ENCODE measurements at regions not wholly inside any gene's neighbourhood (a gene's known extent, or its start where the extent isn't known, plus 50 kb on each side); places are given as distances from the start of the nearest gene placed in this dataset.

DNA sequence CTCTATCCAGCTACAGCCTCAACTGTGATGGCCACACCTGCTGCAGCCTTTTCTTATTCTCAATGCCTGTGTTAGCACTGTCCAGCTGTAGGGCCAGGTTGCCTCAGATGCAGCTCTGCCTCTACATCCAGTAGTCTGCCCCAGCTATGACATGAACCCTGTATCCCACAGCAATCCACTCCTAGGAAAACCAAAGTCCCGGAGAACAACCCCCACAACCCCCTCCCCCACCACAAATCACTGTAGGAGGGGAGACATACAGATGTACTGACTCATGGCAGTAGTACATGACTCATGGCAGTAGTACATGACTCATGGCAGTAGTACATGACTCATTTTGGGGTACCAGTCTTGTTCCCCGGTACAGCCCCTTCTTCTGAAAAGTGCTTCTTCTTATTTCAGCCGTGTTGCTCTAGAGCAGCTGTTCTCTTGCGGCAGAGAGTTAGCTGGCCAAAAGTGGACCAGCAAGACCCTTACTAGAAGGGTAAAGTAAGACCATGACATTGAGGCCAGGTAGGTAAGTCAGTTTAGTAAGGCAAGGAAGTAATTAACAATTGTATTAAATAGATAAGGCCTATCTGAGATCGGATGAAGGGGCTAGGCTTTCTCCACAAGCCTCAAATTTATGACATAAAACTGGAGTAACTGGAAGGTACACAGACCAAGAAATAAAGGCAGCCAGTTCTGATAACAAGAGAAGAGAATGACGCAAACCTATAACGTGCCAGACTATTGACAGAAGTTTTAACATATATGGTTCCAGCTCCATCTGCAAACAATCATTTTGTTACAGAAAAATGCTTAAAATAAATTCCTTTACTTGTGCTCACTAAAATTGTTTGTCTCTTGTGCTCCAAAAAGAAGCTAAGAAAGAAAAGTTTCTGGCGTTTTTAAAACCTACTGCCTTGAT lies 221.4 kb downstream of the TACR3 start:
- TF ChIP-seq, protein P1, sequence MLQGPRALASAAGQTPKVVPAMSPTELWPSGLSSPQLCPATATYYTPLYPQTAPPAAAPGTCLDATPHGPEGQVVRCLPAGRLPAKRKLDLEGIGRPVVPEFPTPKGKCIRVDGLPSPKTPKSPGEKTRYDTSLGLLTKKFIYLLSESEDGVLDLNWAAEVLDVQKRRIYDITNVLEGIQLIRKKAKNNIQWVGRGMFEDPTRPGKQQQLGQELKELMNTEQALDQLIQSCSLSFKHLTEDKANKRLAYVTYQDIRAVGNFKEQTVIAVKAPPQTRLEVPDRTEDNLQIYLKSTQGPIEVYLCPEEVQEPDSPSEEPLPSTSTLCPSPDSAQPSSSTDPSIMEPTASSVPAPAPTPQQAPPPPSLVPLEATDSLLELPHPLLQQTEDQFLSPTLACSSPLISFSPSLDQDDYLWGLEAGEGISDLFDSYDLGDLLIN (CRISPR knock-in tag; IDR thresholded peaks at IDR 0.05; ENCODE audit: borderline replicate concordance): no peak
- TF ChIP-seq ZNF839 (CRISPR knock-in tag; IDR thresholded peaks at IDR 0.05; ENCODE audit: borderline replicate concordance) (no peak), ZNF446 (CRISPR knock-in tag; IDR thresholded peaks at IDR 0.05) (no peak), KMT2A (CRISPR knock-in tag; IDR thresholded peaks at IDR 0.05) (no peak), ZNF570 (CRISPR knock-in tag; IDR thresholded peaks at IDR 0.05; ENCODE audit: borderline replicate concordance) (no peak), FLYWCH1 (CRISPR knock-in tag; IDR thresholded peaks at IDR 0.05) (no peak)
- no peak for DNase-seq (ENCODE audit: low spot score)
- H3K9me3 ChIP-seq (ENCODE audit: low read length): no peaks in the 10 kb centered on the region
- no peak overlapping the region for H3K27ac ChIP-seq (ENCODE audit: extremely low read length, insufficient read depth, low read length)
- intact Hi-C loops (cut with micrococcal nuclease; ENCODE audit: unreplicated experiment): loop anchor here (5.0 kb wide), 1 partner anchor 289 kb away; no protein-coding TSS in a partner anchor
- no peak for ATAC-seq
- in situ Hi-C loops (cut with HindIII; ENCODE audit: extremely low pct_ligation_motif_present, low pct_unique_long_range_greater_than_20kb): no loop called here
- H2AFZ ChIP-seq (ENCODE audit: low read length): no peak overlapping the region
- 29% methylated on average over 8 of the region's 8 CpGs for WGBS (ENCODE audit: low lambda C conversion rate)
- H3K4me2 ChIP-seq (ENCODE audit: low read depth, low read length): no peak overlapping the region
- H3K79me2 ChIP-seq (ENCODE audit: insufficient read depth, low read length): no peaks in the 10 kb centered on the region
- no peaks in the 10 kb centered on the region for H4K20me1 ChIP-seq (ENCODE audit: insufficient read depth, low read length)
- no peak overlapping the region for H3K4me3 ChIP-seq (replicated peaks in 1 of 3; ENCODE audit: insufficient read depth in 1 of 3, low read depth in 2 of 3, low read length in 3 of 3)
- ChIA-PET POLR2A (no interaction called here), CTCF (ENCODE audit: low intra/inter-chr PET ratio, low total read pairs) (no interaction called here)
- H3K36me3 ChIP-seq (replicated peaks in 1 of 2; ENCODE audit: control insufficient read depth in 1 of 2, insufficient read depth in 2 of 2, low read length in 2 of 2): no peaks in the 10 kb centered on the region
- no peak overlapping the region for H3K9ac ChIP-seq (ENCODE audit: insufficient read depth, low read depth, low read length)
- no peak for FAIRE-seq
- no TSS peak for BruUV-seq (replicated peaks)
- no peaks in the 10 kb centered on the region for H3K27me3 ChIP-seq (ENCODE audit: control insufficient read depth in 1 of 2, insufficient read depth in 2 of 2, low read length in 2 of 2)
- H3K4me1 ChIP-seq (ENCODE audit: insufficient read depth, low read length): no peaks in the 10 kb centered on the region

DNA sequence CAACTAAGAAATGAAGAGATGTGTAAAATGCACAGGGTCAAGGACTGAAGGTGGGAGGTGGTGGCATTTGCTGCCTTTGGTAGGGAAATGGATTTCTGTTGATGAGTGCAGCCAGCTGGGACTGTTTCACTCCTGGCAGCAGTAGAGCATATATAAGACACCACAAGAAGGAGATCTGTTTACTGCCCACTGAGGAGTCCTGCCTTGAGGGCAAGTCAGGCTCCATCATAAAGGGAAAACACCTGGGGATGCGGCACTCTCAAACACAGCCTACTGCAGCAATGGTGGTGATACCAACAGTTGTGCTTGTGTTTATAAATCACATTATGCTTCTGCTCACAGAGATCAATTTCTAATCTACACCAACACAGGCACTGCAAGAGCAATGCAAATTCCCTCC lies 222.1 kb downstream of the TACR3 start:
- H4K20me1 ChIP-seq (ENCODE audit: insufficient read depth, low read length): no peaks in the 10 kb centered on the region
- ChIA-PET POLR2A (no interaction called here), CTCF (ENCODE audit: low intra/inter-chr PET ratio, low total read pairs) (no interaction called here)
- no peak overlapping the region for H3K9ac ChIP-seq (ENCODE audit: insufficient read depth, low read depth, low read length)
- no peaks in the 10 kb centered on the region for H3K36me3 ChIP-seq (replicated peaks in 1 of 2; ENCODE audit: control insufficient read depth in 1 of 2, insufficient read depth in 2 of 2, low read length in 2 of 2)
- no peaks in the 10 kb centered on the region for H3K4me1 ChIP-seq (ENCODE audit: insufficient read depth, low read length)
- no peak overlapping the region for H3K4me2 ChIP-seq (ENCODE audit: low read depth, low read length)
- H3K27me3 ChIP-seq (ENCODE audit: control insufficient read depth in 1 of 2, insufficient read depth in 2 of 2, low read length in 2 of 2): no peaks in the 10 kb centered on the region
- BruUV-seq (replicated peaks): no TSS peak
- no peaks in the 10 kb centered on the region for H3K9me3 ChIP-seq (ENCODE audit: low read length)
- no peak for DNase-seq (ENCODE audit: low spot score)
- no peak overlapping the region for H3K27ac ChIP-seq (ENCODE audit: extremely low read length, insufficient read depth, low read length)
- no peak for FAIRE-seq
- H3K79me2 ChIP-seq (ENCODE audit: insufficient read depth, low read length): no peaks in the 10 kb centered on the region
- no peak for ATAC-seq
- in situ Hi-C loops (cut with HindIII; ENCODE audit: extremely low pct_ligation_motif_present, low pct_unique_long_range_greater_than_20kb): no loop called here
- H2AFZ ChIP-seq (ENCODE audit: low read length): no peak overlapping the region
- intact Hi-C loops (cut with micrococcal nuclease; ENCODE audit: unreplicated experiment): loop anchor here (5.0 kb wide), 1 partner anchor 290 kb away; no protein-coding TSS in a partner anchor
- WGBS (ENCODE audit: low lambda C conversion rate): no CpG with 5 or more reads among the region's 1 CpG
- no peak overlapping the region for H3K4me3 ChIP-seq (replicated peaks in 1 of 3; ENCODE audit: insufficient read depth in 1 of 3, low read depth in 2 of 3, low read length in 3 of 3)
- TF ChIP-seq, protein P2, sequence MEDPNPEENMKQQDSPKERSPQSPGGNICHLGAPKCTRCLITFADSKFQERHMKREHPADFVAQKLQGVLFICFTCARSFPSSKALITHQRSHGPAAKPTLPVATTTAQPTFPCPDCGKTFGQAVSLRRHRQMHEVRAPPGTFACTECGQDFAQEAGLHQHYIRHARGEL (CRISPR knock-in tag; IDR thresholded peaks at IDR 0.05): no peak
- no peak for TF ChIP-seq HIVEP1 (CRISPR knock-in tag; IDR thresholded peaks at IDR 0.05)
- TF ChIP-seq, protein P3, sequence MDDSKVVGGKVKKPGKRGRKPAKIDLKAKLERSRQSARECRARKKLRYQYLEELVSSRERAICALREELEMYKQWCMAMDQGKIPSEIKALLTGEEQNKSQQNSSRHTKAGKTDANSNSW (CRISPR knock-in tag; IDR thresholded peaks at IDR 0.05; ENCODE audit: borderline replicate concordance): no peak
- TF ChIP-seq ZNF484 (CRISPR knock-in tag; IDR thresholded peaks at IDR 0.05; ENCODE audit: borderline replicate concordance, low read depth): no peak
- TF ChIP-seq MED1 (CRISPR knock-in tag; IDR thresholded peaks at IDR 0.05): no peak
- TF ChIP-seq, protein P4, sequence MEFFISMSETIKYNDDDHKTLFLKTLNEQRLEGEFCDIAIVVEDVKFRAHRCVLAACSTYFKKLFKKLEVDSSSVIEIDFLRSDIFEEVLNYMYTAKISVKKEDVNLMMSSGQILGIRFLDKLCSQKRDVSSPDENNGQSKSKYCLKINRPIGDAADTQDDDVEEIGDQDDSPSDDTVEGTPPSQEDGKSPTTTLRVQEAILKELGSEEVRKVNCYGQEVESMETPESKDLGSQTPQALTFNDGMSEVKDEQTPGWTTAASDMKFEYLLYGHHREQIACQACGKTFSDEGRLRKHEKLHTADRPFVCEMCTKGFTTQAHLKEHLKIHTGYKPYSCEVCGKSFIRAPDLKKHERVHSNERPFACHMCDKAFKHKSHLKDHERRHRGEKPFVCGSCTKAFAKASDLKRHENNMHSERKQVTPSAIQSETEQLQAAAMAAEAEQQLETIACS (CRISPR knock-in tag; IDR thresholded peaks at IDR 0.05): no peak
- TF ChIP-seq NFKBIZ (CRISPR knock-in tag; IDR thresholded peaks at IDR 0.05): no peak
- TF ChIP-seq ZNF781 (CRISPR knock-in tag; IDR thresholded peaks at IDR 0.05; ENCODE audit: borderline replicate concordance, not compliant biosample characterization): no peak
- no peak for TF ChIP-seq MLLT10 (CRISPR knock-in tag; IDR thresholded peaks at IDR 0.05)
- TF ChIP-seq JUNB (CRISPR knock-in tag; IDR thresholded peaks at IDR 0.05; ENCODE audit: borderline replicate concordance): no peak

Measured in HepG2 (cell line).